Caco-2 (cell line): ENCODE measurements at regions not wholly inside any gene's neighbourhood (a gene's known extent, or its start where the extent isn't known, plus 50 kb on each side); places are given as distances from the start of the nearest gene placed in this dataset.

Experiments used
- BruUV-seq: library from RNA; stranded (reverse); fragments of 400-500 nt; replicated peaks from 2 replicates; lab custom pipeline; 2021; lab: Mats Ljungman, UMichigan
- CTCF ChIA-PET: fragments of 300-600 bp; sonication (Branson Sonifier 250); formaldehyde crosslinking; loops from one replicate; lab custom pipeline; 2022; ENCODE audit warnings: antibody characterized with exemption; lab: Charles Lee
- POLR2A ChIA-PET: fragments of 300-600 bp; sonication (Branson Sonifier 250); formaldehyde crosslinking; loops from one replicate; lab custom pipeline; 2022; ENCODE audit warnings: antibody characterized with exemption; lab: Charles Lee
- DNase-seq, 2 experiments: peaks; one replicate each; pipeline versions ENCODE4 v3.0.0 to v3.0.0-alpha.2; 2020 to 2022
- H3K27me3 ChIP-seq: replicated peaks from 2 replicates; pipeline ENCODE4 v1.6.0; 2011; ENCODE audit warnings: low read length; ENCODE audit not compliant: control insufficient read depth, insufficient read depth
- H3K36me3 ChIP-seq: 2 replicates; pipeline ENCODE4 v1.5.1; 2011; ENCODE audit warnings: low read length; ENCODE audit not compliant: control insufficient read depth, insufficient read depth
- H3K4me1 ChIP-seq: fragments of 250-450 bp; sonication (Bioruptor Pico); 2 replicates; pipeline ENCODE4 v1.5.1; 2020; ENCODE audit warnings: mild to moderate bottlenecking
- H3K4me3 ChIP-seq: 2 replicates; pipeline ENCODE4 v1.5.1; 2011; ENCODE audit warnings: low read depth, mild to moderate bottlenecking, control low read depth, low read length
- H3K9me3 ChIP-seq: fragments of 250-450 bp; sonication (Bioruptor Pico); 2 replicates; pipeline ENCODE4 v1.5.1; 2020; ENCODE audit warnings: mild to moderate bottlenecking, moderate library complexity
- H3K27ac Mint-ChIP-seq: one replicate; pipeline ENCODE4 v1.8.0; 2022; ENCODE audit warnings: mixed read lengths; ENCODE audit not compliant: unreplicated experiment
- H3K27me3 Mint-ChIP-seq: one replicate; pipeline ENCODE4 v1.8.0; 2022; ENCODE audit warnings: mixed read lengths; ENCODE audit not compliant: insufficient read depth, unreplicated experiment
- H3K36me3 Mint-ChIP-seq: one replicate; pipeline ENCODE4 v1.8.0; 2022; ENCODE audit warnings: mild to moderate bottlenecking, mixed read lengths; ENCODE audit not compliant: insufficient read depth, unreplicated experiment
- H3K4me1 Mint-ChIP-seq: one replicate; pipeline ENCODE4 v1.8.0; 2022; ENCODE audit warnings: low read depth, mixed read lengths; ENCODE audit not compliant: unreplicated experiment
- H3K4me3 Mint-ChIP-seq: one replicate; pipeline ENCODE4 v1.8.0; 2022; ENCODE audit warnings: mild to moderate bottlenecking, moderate library complexity, mixed read lengths; ENCODE audit not compliant: unreplicated experiment
- H3K9me3 Mint-ChIP-seq: one replicate; pipeline ENCODE4 v1.8.0; 2022; ENCODE audit warnings: mixed read lengths; ENCODE audit not compliant: unreplicated experiment
- CTCF ChIP-seq, 2 experiments: fragments of 200-600 bp in 1 of 2; IDR thresholded peaks; 1 replicate in 1 of 2; 2 replicates in 1 of 2; pipeline versions ENCODE4 v1.5.1 to v1.8.0; 2011 to 2022; ENCODE audit warnings: antibody characterized with exemption in 1 of 2, control low read depth in 1 of 2, inconsistent platforms in 1 of 2, low read depth in 1 of 2, low read length in 1 of 2, mild to moderate bottlenecking in 1 of 2, moderate library complexity in 1 of 2; ENCODE audit not compliant: insufficient read depth in 1 of 2, severe bottlenecking in 1 of 2, unreplicated experiment in 1 of 2
- intact Hi-C: fragments of 100-400 bp; cut with micrococcal nuclease; formaldehyde crosslinking; loops from one replicate; pipeline ENCODE4 v1.10.0; 2022; ENCODE audit not compliant: unreplicated experiment

- CTCF ChIA-PET = interaction anchor here (0.7 kb wide), 1 partner anchor 143 kb away, joined by 3 read pairs; no protein-coding TSS in a partner anchor
- TF ChIP-seq CTCF (IDR thresholded peaks at IDR 0.05; ENCODE audit: insufficient read depth in 1 of 2, low read depth in 1 of 2, low read length in 1 of 2, severe bottlenecking in 1 of 2, unreplicated experiment in 1 of 2) = no peak
- no peaks in the 10 kb centered on the region for H3K36me3 Mint-ChIP-seq
These were observed 178.7 kb downstream of the GJA1 start for GRCh38 chr6:121614115-121614514.

GRCh38 chr6:121615493-121615892 is 180.0 kb downstream of the GJA1 start:
- peak; percentile 29 to 37 for TF ChIP-seq CTCF (IDR thresholded peaks at IDR 0.05; ENCODE audit: insufficient read depth in 1 of 2, low read depth in 1 of 2, low read length in 1 of 2, severe bottlenecking in 1 of 2, unreplicated experiment in 1 of 2)
- intact Hi-C loops = loop anchor here (1.0 kb wide), 1 partner anchor 185 kb away; no protein-coding TSS in a partner anchor
- Mint-ChIP-seq H3K27me3 (no peaks in the 10 kb centered on the region), H3K4me1 (no peaks in the 10 kb centered on the region), H3K27ac (no peak overlapping the region), H3K4me3 (no peak overlapping the region), H3K36me3 (no peaks in the 10 kb centered on the region), H3K9me3 (peaks cover 8% of the 10 kb centered on the region)
- no TSS peak for BruUV-seq
- Histone ChIP-seq H3K36me3 (no peaks in the 10 kb centered on the region), H3K4me1 (0 out of 2 replicates have a peak, but pooled peaks cover 3% of the 10 kb centered on the region), H3K27me3 (no peaks in the 10 kb centered on the region; the same call in 1 of the 2 replicates), H3K9me3 (no peaks in the 10 kb centered on the region), H3K4me3 (no peak overlapping the region)
- DNase-seq = peak in 1 of 2 experiments; percentile 12
- ChIA-PET POLR2A (no interaction called here), CTCF (no interaction called here)

More at GRCh38 chr6:121614115-121614514, 178.7 kb downstream of the GJA1 start:
- no peaks in the 10 kb centered on the region for H3K36me3 ChIP-seq
- Mint-ChIP-seq H3K9me3 (peaks cover 8% of the 10 kb centered on the region), H3K27ac (no peak overlapping the region), H3K4me1 (no peaks in the 10 kb centered on the region), H3K27me3 (no peaks in the 10 kb centered on the region), H3K4me3 (no peak overlapping the region)
- no peaks in the 10 kb centered on the region for H3K9me3 ChIP-seq
- BruUV-seq = no TSS peak
- H3K27me3 ChIP-seq = no peaks in the 10 kb centered on the region; the same call in 1 of the 2 replicates
- 0 out of 2 replicates have a peak, but pooled peaks cover 3% of the 10 kb centered on the region for H3K4me1 ChIP-seq
- POLR2A ChIA-PET = no interaction called here
- H3K4me3 ChIP-seq = no peak overlapping the region
- no peak for DNase-seq
- intact Hi-C loops = no loop called here

- no peak for TF ChIP-seq CTCF (IDR thresholded peaks at IDR 0.05; ENCODE audit: insufficient read depth in 1 of 2, low read depth in 1 of 2, low read length in 1 of 2, severe bottlenecking in 1 of 2, unreplicated experiment in 1 of 2)
- ChIA-PET POLR2A (no interaction called here), CTCF (no interaction called here)
- H3K36me3 Mint-ChIP-seq = no peaks in the 10 kb centered on the region
- BruUV-seq = no TSS peak
- Histone ChIP-seq H3K9me3 (no peaks in the 10 kb centered on the region), H3K4me3 (no peak overlapping the region), H3K36me3 (no peaks in the 10 kb centered on the region), H3K27me3 (no peaks in the 10 kb centered on the region), H3K4me1 (0 out of 2 replicates have a peak, but pooled peaks cover 3% of the 10 kb centered on the region)
- H3K4me1 Mint-ChIP-seq = no peaks in the 10 kb centered on the region
- H3K27ac Mint-ChIP-seq = no peak overlapping the region
- H3K4me3 Mint-ChIP-seq = no peak overlapping the region
- no peaks in the 10 kb centered on the region for H3K27me3 Mint-ChIP-seq
- H3K9me3 Mint-ChIP-seq = peaks cover 8% of the 10 kb centered on the region
- DNase-seq = no peak
- intact Hi-C loops = no loop called here
These were observed 181.0 kb downstream of the GJA1 start for GRCh38 chr6:121616406-121616805.
